RWPE2 (cell line): ENCODE measurements at regions not wholly inside any gene's neighbourhood (a gene's known extent, or its start where the extent isn't known, plus 50 kb on each side); places are given as distances from the start of the nearest gene placed in this dataset.

ENCODE experiments used
- ATAC-seq: fragments of 200-7000 bp; cut with Tn5 transposase; 3 replicates; pipeline ENCODE4 v1.9.1; 2021; ENCODE audit warnings: low read depth
- DNase-seq: peaks from one replicate; pipeline ENCODE4 v3.0.0-alpha.2; 2020; ENCODE audit warnings: low spot score
- H3K27ac ChIP-seq: fragments of 450-650 bp; 2 replicates; pipeline ENCODE4 v1.5.1; 2017; ENCODE audit warnings: mild to moderate bottlenecking; ENCODE audit not compliant: poor library complexity, severe bottlenecking
- H3K27me3 ChIP-seq: fragments of 250-450 bp; sonication (Bioruptor Pico); 2 replicates; pipeline ENCODE4 v1.5.1; 2021; ENCODE audit warnings: mild to moderate bottlenecking, moderate library complexity; ENCODE audit not compliant: insufficient read depth, poor library complexity, severe bottlenecking
- H3K36me3 ChIP-seq: fragments of 250-450 bp; sonication (Bioruptor Pico); 2 replicates; pipeline ENCODE4 v1.5.1; 2020; ENCODE audit warnings: low read depth, mild to moderate bottlenecking, moderate library complexity
- H3K4me1 ChIP-seq: fragments of 250-450 bp; sonication (Bioruptor Pico); 2 replicates; pipeline ENCODE4 v1.5.1; 2021; ENCODE audit warnings: mild to moderate bottlenecking, moderate library complexity; ENCODE audit not compliant: insufficient read depth, poor library complexity, severe bottlenecking
- H3K4me3 ChIP-seq: fragments of 250-450 bp; sonication (Bioruptor Pico); 2 replicates; pipeline ENCODE4 v1.5.1; 2021; ENCODE audit warnings: mild to moderate bottlenecking, moderate library complexity; ENCODE audit not compliant: severe bottlenecking
- H3K9me3 ChIP-seq: fragments of 250-450 bp; sonication (Bioruptor Pico); 2 replicates; pipeline ENCODE4 v1.5.1; 2021; ENCODE audit warnings: mild to moderate bottlenecking, moderate library complexity; ENCODE audit not compliant: severe bottlenecking
- CTCF ChIP-seq: fragments of 450-650 bp; IDR thresholded peaks from one replicate; pipeline ENCODE4 v1.5.1; 2017; ENCODE audit warnings: mild to moderate bottlenecking, moderate library complexity; ENCODE audit not compliant: poor library complexity, severe bottlenecking

DNA sequence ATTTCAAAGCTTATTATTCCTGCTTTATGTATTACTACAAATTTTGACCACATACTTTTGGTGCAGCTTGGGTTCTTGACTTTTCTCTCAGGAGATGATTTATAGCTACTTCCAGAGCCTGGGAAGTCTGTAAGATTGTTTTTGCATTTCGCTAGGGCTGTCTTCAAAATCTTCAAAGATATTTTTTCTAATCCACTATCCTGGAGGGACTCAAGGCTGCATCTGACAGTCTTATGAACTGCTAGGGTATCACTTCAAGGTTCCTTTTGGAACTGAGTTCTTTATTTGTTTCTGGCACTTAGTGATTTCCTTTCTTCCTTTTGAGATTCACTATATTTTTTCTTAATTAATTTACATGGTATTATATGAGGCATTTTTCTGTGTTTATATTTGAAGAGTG lies 90.0 kb upstream of the LYPLAL1 start:
- H3K4me3 ChIP-seq, result no peak overlapping the region
- DNase-seq, result no peak
- H3K27ac ChIP-seq, result no peak overlapping the region
- no peak for TF ChIP-seq CTCF
- ATAC-seq, result no peak
- H3K27me3 ChIP-seq, result no peaks in the 10 kb centered on the region
- H3K36me3 ChIP-seq, result no peaks in the 10 kb centered on the region
- H3K4me1 ChIP-seq, result peaks cover 4% of the 10 kb centered on the region
- no peaks in the 10 kb centered on the region for H3K9me3 ChIP-seq

DNA sequence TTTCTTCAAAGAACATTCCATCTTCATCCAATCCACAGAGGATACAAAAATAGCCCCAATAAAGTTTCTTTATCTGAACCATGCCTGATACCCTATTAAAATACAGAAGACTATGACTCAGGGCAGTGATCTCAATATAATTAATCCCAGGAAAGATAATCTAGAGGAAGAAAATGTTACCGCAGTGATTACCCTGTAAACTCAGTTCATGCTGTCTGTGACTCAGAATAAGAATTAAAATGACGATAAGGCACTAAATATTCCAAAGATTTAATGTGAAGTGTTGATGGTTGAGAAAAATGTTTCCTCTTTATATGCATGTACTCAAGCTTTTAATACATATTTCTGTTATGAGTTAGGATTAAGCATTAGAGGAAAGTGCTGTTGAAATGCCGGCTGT lies 88.6 kb upstream of the LYPLAL1 start:
- Histone ChIP-seq H3K27me3 (no peaks in the 10 kb centered on the region), H3K27ac (peak overlapping the region; percentile 17), H3K4me1 (peaks cover 10% of the 10 kb centered on the region), H3K36me3 (no peaks in the 10 kb centered on the region), H3K4me3 (no peak overlapping the region), H3K9me3 (no peaks in the 10 kb centered on the region)
- TF ChIP-seq CTCF, result no peak
- DNase-seq (no peak), ATAC-seq (no peak; the same call in 2 of the 3 replicates)

- TF ChIP-seq CTCF, result no peak
- ATAC-seq (no peak), DNase-seq (no peak)
- Histone ChIP-seq H3K4me1 (peaks cover 10% of the 10 kb centered on the region), H3K36me3 (no peaks in the 10 kb centered on the region), H3K27ac (no peak overlapping the region), H3K27me3 (no peaks in the 10 kb centered on the region), H3K9me3 (no peaks in the 10 kb centered on the region), H3K4me3 (no peak overlapping the region)
These were observed 87.7 kb upstream of the LYPLAL1 start for GRCh38 chr1:219085988-219086387.

DNA sequence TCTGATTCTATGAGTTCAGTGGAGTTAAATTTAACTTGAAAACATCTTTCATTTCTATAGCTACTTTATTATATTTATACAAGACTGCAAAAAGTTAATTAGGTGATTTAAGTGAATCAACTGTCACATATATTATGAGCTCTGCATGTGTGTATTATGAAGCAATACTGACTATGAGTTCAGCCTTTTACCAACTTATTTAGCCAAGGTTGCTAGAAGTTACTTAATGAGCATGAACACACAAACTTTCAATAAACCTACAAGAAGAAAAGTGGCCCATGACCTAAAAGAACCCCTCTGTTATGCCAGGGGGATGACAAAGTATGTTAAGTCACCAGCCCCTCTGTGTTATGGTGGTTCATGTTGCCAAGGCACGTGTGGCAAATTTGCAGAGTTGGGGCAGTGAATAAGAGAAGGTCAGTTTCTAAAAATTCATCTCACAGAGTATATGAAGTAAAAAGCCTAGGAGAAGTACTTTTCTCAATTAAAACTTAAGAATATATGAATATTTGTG lies 86.7 kb upstream of the LYPLAL1 start:
- H3K4me1 ChIP-seq, result peaks cover 10% of the 10 kb centered on the region
- H3K27ac ChIP-seq, result no peak overlapping the region
- H3K4me3 ChIP-seq, result no peak overlapping the region
- no peaks in the 10 kb centered on the region for H3K9me3 ChIP-seq
- TF ChIP-seq CTCF, result no peak
- H3K36me3 ChIP-seq, result no peaks in the 10 kb centered on the region
- no peak for DNase-seq
- ATAC-seq, result no peak
- no peaks in the 10 kb centered on the region for H3K27me3 ChIP-seq

DNA sequence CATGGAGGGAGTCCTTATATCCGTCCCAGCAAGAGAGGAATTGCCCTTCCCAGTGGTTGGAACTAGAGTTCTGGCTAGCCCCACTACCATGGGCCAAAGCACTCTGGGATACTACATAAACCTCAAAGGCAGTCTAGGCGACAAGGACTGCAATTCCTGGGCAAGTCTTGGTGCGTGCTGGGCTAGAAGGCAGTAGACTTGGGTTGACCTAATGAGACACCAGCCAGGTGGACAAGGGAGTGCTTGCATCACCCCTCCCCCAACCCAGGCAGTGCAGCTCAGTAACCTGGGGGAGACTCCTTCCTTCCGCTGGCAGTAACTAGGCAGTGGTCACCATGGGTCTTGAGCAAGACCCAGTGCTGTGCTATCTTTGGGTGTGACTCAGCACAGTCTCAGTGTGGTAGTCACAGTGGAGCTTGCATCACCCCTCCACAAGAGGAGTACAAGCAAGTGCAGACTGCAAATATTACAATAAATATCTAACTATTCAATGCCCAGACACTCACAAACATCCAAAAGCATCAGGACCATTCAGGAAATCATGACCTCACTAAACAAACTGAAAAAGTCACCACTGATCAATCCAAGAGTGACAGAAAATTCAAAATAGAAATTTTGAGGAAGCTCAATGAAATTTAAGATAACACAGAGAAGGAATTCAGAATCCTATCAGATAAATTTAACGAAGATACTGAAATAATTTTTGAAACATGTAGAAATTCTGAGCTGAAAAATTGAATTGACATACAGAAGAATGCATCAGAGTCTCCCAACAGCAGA lies 84.7 kb upstream of the LYPLAL1 start:
- Histone ChIP-seq H3K36me3 (no peaks in the 10 kb centered on the region), H3K4me3 (no peak overlapping the region), H3K4me1 (peaks cover 10% of the 10 kb centered on the region), H3K9me3 (no peaks in the 10 kb centered on the region), H3K27ac (peak overlapping the region; percentile 26), H3K27me3 (no peaks in the 10 kb centered on the region)
- peak; percentile 98 for ATAC-seq
- DNase-seq, result peak; percentile 74
- TF ChIP-seq CTCF, result no peak
